ENCODE measurements at regions not wholly inside any gene's neighbourhood (a gene's known extent, or its start where the extent isn't known, plus 50 kb on each side); places are given as distances from the start of the nearest gene placed in this dataset.

GRCh38 chr22:49641770-49642313 lies 185.8 kb downstream of the BRD1 start:
- TF ChIP-seq, protein P1, sequence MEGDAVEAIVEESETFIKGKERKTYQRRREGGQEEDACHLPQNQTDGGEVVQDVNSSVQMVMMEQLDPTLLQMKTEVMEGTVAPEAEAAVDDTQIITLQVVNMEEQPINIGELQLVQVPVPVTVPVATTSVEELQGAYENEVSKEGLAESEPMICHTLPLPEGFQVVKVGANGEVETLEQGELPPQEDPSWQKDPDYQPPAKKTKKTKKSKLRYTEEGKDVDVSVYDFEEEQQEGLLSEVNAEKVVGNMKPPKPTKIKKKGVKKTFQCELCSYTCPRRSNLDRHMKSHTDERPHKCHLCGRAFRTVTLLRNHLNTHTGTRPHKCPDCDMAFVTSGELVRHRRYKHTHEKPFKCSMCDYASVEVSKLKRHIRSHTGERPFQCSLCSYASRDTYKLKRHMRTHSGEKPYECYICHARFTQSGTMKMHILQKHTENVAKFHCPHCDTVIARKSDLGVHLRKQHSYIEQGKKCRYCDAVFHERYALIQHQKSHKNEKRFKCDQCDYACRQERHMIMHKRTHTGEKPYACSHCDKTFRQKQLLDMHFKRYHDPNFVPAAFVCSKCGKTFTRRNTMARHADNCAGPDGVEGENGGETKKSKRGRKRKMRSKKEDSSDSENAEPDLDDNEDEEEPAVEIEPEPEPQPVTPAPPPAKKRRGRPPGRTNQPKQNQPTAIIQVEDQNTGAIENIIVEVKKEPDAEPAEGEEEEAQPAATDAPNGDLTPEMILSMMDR (conservative IDR thresholded peaks at IDR 0.05; ENCODE audit: low read length): no peak
- no peak for TF ChIP-seq EZH2phosphoT487 (IDR thresholded peaks at IDR 0.05; ENCODE audit: borderline replicate concordance)
